Dermis microvascular lymphatic vessel endothelial cell (primary cell): ENCODE measurements at regions not wholly inside any gene's neighbourhood (a gene's known extent, or its start where the extent isn't known, plus 50 kb on each side); places are given as distances from the start of the nearest gene placed in this dataset.

Experiments used
- DNase-seq, 2 donors: peaks; one replicate each; pipeline versions ENCODE4 v3.0.0 to v3.0.0-alpha.2; 2010; ENCODE audit warnings: low read depth in 2 of 2

DNA sequence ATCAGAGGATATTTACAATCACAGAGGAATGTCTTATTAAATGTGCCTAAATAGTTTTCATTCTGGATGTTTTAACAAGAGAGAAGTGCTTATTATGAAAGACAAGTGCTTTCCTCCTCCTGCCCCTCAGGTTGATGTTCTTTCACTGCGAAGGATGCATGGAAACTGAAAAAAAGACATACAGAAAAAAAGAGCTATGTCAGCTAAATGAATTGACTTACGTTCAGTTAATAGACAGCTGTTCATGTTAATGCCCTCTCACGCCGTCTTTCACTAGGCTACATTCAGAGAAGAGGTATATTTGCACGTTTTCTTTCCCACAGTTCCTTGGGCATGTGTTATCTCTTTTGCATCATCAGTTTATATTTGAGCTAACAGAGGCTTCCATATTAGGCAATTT, 821.8 kb upstream of the PCDH9 start:
- no peak for DNase-seq

DNA sequence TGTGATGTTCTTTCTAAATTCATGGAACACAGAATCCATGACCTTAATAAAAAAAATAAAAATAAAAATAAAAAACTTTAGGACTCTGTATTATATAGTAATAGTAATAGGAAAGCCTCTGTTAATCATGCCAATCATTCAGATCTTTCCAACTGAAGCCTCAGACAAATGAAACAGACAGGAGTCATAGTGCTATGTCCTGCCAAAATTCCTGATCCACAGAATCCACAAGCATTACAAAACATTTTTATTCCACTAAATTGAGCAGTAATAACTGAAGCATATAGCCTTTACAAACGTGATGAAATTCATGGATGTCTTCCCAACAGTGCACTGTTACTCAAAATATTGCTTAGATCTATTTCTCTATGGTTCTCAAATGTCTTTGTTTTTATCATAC, 820.6 kb upstream of the PCDH9 start:
- no peak for DNase-seq

DNA sequence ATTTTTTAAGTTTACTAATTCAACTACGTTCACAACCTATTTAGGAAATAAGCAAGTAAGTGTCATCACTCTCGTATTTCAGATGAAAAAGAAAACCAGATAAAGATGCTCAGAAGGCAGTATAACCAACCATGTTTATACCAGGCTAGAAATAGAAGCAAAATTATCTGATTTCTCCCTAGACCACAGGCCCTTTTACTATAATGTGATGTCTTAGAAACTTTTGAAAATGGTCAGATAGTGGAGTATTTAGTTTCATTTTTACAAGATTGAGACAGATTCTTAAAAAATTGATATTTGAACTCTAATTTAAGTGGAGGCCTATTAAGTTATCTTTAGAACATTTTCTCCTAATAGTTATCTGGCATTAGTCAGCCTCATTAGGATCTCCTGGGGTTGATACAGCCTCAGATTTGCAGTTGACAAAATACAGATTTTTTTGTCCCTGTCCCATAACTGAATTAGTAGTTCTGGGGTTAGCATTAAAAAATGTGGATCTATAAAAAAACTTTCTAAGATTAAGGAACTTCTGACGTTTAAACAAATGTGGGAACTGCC, 818.7 kb upstream of the PCDH9 start:
- DNase-seq = no peak

DNA sequence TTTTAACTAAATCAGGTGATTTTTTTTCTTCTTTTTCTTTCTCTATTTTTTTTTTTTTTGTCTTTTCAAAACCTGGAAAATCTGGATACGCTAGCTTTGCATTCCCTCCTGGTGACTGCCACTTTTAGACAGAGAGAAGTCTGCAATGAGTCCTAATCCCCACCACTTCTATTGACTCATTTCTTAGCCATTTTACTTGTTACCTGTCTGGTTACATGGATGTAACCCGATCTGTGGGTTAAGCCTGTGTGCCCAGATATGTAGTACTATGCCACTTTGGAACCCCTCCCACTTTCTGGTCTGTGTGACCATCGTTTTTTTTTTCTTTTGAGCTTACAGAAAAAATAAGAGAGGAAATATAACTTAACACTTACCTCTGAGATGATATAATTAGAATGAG, 817.8 kb upstream of the PCDH9 start:
- DNase-seq = no peak

DNA sequence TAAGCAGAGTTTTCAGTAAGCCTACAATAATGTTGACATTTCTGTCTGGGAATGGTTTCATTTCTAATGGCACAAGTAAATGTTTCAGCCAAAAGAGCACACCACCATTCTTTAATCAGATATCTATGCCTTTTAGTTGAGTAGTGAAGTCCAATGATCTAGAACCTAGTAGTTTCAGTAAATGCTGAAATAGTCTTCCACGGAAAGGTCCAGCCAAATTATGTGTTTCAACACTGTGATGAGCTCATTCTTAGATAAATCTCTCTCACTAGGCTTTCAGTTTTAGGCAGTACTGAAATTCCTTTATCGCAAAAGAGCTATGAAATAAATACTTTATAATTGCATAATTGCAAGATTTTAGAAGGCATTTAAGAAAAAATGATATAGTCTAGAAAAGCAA, 816.8 kb upstream of the PCDH9 start:
- no peak for DNase-seq

DNA sequence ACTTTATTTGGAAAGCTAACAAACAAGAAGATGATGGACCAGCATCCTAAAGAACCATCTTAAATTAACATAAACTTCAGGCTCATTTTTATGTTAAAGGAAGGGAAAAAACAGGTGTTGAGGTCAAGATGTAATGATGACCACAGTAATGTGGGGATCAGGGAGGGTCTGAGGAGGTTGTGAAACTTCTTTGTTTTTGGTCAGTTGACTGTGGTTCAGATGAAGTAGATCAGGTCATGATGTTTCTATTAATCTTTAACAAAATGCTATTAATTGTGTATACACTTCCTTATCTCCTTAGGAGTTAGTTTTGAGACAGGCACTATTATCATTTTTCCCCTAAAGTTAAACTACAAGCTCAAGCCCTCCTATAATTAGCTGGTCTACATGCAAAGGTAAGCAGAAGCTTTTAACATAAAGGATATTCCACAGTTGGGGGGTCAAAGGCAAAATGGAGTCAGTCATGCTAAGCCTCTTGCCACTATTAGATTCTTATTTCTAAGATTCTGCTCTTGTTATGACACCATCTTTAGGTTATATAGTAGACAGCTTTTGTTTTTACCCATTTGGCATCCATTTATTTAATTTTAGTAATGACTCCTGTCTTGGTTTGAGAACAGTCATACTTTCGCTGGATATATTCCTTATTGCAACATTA, 800.1 kb upstream of the PCDH9 start:
- no peak for DNase-seq

DNA sequence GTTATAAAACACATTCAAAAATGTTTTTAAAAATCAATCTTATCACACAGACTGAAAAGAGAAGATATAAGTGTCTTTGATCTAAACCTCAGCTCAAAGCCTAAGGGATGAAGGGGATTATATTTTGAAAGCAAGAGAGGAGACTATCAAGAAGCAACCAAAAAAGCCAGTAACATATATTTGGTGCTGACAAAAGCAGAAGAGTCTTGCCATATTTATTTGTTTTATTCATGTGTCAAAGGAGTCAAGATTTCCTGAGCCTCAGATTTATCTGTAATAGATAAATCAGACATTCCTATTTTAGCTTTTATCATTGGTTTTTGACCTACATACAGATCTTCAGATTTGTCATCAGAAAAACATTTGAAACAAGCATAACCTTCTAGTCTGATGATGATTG, 798.6 kb upstream of the PCDH9 start:
- DNase-seq = no peak

DNA sequence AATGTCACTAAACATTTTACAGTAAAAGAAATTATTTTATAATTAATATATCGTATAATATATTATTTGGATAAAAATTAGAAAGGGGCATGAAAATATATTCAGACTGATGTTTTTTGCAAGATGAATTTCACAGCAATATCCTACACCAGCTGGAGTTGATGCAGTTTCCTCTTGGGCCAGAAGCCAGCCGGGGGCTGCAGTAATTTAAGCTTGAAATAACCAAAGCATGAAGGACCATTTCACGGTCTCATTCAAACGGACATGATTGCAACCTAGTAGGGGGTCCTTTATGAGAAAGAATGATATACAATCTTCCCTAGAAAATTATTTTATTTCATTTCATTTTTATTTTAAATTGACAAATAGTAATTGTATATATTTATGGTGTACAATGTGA, 797.2 kb upstream of the PCDH9 start:
- no peak for DNase-seq

DNA sequence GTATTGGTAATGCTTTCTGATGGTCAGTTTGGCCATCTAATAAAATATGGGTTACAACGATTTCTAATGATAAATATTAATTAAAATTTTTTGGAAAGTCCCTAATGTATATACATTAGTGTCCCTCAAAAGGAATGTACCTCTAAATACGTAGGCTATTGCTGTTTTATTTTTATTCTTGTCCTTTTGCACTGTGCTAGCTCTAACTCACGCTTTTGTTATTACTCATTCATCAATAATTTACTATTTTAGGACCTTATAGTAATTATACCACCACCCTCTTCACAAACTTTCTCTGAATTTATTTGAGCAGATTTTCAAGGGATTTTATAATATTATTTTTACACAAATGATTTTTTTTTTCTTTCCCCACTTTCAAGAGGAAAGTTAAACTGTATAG, 795.9 kb upstream of the PCDH9 start:
- DNase-seq = no peak

DNA sequence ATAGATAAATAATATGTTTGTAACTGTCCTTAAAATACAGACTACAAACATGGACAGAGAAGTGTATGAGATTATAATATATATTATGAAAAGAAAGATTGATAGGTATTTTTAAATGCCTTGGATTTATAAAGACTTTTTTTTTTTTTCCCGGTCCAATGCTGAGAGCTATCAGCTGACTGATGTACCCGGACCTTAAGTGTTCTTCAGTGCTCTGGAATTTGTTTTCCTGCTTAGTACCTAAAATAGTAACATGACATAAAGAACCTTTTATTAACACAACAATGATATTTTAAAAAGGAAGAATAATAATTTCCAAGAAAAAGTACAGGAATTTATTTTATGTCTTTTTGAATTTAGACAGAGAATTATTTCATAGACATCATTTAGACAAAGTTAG, 795.5 kb upstream of the PCDH9 start:
- no peak for DNase-seq

DNA sequence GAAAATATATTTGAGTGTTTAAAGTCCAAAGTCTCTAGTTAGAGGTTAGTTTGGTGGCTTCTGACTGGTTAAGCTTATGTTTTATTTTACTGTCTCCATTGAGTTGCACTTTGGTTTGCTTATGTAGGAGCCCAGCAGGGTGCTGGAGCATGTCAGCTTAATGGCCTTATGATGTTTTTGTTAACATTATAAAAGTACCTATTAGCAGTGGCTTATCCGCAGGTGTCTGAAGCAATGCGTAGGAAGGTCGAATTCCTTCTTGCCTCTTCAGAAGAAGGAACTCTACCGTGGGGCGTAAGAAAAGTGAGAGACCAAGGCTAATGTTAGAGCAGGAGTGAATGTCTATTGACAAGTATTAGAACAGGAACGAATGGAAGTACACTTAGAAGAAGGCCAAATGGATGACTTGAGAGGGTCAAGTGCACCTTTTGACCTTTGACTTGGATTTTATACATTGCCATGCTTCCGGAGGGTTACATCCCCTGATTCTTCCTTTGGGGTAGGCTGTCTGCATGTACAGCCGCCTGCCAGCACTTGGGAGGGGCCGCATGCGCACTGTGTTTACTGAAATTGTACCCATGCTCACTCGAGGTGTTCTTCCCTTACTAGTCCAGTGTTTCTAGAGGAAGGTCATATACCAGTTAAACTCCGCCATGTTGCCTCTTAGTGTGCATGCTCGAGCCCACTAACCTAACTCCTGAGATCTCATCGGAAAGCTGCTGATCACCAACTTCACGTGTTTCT, 793.9 kb upstream of the PCDH9 start:
- DNase-seq = no peak

DNA sequence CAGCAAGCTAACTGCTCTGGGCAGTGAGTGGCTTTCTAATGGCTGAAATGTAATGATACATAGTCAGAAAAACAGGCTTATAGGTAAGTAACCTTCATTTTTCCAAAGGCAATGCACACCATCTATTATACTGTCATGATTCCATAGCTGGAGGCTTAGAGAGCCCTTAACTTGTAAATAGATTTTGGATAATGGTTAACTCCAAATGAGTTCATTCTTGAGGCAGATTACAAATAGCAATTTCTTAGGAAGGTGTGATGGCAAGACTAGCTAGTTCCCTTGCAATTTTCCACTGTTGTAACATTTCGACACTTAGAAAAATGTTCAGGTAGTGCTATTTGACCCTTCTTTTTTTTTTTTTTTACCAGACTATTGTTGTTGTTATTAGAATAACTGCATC, 789.8 kb upstream of the PCDH9 start:
- DNase-seq = no peak

DNA sequence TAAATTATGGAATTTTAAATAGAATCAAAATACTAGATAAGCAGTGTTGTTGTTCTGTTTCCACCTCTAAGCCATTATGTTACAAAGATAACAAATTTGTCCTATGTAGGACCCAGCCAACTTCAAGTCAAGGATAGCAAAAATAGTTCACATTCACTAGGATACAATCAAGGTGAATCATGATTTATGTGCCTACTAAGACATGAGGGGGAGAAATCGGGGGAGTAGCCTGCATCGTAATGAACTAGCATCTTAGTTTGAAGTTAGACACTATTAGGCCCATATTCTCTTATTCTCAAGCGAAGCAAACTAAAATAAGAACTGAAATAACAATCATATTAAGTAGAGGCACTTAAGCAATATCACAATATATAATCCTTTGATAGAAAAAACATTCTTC, 779.4 kb upstream of the PCDH9 start:
- no peak for DNase-seq

DNA sequence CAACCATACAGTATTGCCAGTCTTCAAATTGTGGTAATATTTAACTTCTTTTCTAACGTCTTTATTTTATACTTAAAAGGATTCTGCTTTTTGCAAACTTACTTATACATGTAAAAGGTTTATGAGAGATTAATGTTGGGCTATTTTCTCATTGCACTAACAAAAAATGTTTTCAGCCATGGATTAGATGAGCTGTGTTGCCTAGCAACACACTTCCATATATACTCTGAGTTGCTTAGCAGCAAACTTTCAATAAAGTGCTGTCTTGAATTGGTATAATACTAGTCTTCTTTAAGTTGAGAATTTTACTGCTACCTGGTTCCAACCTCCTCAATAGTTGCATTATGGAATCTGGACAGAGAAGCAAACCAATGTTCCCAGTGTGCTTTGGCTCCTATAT, 777.4 kb upstream of the PCDH9 start:
- no peak for DNase-seq

DNA sequence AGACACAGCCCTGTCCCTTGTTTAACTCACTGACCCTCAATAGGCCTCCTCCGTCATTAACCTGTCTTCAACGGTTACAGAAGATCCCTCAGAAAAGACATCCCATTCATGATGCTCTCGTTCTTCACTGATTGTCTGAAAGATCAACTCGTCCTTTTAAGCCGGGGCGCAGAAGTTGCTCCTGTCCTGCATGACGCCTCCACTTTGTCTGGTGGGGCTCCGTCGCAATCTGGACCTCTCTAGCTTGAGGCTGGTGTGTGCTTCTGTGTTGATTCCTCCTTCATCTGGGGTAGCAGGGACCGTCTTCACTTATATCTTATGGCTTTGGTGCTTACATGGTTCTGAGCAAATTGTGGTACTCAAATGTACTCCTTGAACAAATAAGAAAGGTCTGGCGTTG, 766.0 kb upstream of the PCDH9 start:
- DNase-seq = no peak

DNA sequence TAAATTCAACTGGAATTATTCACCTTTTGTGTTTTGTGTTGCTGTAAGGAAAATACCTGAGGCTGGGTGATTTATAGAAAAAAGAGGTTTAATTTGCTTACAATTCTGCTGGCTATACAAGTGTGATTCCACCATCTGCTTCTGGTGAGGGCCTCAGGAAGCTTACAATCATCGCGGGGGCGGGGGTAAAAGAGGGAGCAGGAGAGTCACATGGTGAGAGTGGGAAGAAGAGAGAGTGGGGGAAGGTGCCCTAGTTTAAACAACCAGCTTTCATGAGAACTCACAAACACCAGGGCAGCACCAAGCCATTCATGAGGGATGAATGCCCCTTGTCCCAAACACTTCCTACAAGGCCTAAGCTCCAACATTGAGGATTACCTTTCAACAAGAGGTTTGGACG, 760.7 kb upstream of the PCDH9 start:
- DNase-seq = no peak

DNA sequence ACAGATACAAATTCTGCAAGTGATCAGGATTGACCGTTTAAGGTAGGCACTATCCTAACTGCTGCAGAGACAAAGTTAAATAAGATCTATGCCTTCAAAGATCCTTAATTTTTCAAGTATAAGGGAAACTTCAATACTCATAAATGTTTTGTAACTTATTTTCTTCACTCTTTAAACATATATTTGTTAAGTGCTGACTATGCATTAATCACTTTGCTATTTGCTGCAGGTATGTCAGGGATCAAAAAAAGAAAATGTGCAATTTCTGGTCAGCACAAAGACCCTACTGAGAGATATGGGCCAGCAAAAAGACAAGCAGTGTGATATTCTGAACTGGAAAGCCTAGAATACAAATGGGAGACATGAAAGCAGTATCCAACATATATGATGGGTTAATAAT, 756.1 kb upstream of the PCDH9 start:
- no peak for DNase-seq

DNA sequence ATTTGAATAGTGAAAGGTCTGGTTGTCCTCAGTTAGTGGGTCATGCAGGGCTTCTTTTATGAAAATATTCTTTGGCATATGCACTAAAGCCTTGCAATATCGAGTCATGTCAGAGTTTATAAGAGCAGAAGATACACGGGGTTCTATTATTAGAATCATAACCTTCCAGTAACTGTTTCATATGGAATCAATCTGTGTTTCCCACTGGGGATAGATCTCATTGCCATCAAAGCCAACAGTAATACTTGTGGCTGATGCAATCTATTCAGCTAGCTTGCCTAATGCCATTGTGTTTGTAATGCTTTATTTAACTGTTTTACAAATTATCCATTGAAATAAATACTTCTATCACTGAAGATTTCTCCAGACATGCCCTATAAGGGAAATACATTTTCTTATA, 746.9 kb upstream of the PCDH9 start:
- DNase-seq = no peak

DNA sequence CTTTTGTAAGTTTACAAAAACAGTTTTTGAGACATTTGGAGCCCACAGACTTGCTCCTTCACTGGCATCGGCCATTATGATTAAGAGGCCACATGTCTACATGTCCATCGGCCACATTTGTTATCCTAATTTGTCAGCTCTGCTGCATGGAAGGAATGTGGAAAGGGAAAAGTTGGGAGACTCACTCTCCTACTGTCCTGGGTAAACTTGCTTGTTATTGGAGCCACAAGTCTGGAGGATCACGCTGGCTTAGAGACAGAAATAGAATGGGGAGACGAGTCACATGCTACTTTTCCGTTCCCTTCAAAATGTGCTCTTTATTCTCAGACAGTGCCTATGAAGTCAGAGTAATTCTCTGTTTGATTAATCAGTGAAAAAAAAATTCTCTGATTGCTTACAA, 741.2 kb upstream of the PCDH9 start:
- no peak for DNase-seq

DNA sequence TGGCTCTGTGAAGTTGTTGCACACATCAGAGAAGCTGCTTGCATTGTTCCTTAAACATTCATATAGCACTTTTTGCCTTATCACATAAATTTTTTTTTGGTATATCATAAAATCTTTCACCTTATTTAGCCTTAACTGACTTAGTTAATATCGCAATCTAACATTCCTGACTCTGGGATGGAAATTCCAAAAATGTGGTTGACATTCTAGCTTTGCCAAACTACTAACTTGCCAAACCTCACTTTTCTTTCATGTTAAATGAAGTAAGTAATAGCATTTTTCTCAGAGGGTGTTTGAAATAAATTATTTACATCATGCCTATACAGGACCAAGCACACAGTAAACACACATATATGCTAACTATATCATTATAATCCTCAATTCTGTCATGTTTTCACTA, 736.9 kb upstream of the PCDH9 start:
- no peak for DNase-seq

DNA sequence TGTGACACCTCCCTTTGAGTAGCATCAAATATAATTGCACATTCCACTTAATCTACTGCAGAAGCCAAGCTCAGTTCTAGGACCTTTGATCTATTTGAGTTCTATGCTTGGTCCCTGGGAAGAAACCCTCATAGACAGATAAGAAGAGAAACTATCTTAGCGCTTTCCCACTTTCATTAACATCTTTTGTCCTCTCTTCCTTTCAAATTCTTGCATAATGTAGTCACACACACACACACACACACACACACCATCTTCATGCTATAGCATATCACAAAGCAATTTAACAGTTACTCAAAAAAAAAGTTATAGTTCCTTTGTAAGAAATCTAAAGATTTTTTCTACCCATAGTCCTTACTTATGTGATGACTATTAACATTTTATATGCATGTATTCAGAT, 735.9 kb upstream of the PCDH9 start:
- no peak for DNase-seq

DNA sequence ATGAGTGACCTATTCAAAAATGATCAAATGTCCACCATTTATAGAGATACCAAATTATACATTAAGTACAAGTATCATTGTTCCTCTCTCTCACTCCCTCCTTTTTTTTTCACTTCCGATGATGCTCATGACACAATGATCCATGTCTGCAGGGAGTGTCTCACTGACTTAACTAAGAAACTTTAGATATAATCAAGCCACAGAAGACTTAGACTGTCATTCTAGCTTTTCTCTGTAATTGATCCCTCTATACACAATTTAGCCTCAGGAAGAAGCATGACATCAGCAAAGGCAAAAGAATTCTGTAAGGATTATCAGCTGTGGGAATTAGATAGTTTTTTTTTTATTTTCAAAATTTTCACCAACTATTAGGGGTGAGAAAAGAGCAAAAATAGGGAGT, 734.9 kb upstream of the PCDH9 start:
- DNase-seq = no peak

DNA sequence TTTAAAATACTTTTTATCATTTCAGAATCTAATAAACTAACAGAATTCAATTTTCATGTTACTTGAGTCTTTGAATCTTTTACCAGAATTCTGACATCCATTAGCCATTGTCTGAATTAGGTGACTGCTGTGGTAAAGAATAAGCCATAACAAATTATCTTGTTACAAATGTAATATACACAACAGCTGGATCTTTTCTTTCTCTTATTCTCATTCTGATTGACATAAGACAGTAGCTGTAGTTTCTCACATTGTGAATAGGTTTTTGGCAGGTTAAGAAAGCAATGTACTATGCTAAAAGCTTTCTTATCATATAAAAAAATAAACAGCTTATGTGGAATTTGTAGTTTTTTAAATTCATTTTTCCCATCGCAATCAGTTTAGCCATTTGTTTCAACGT, 734.0 kb upstream of the PCDH9 start:
- DNase-seq = no peak
